Body of pancreas (tissue), 4 donors: ENCODE measurements at regions not wholly inside any gene's neighbourhood (a gene's known extent, or its start where the extent isn't known, plus 50 kb on each side); places are given as distances from the start of the nearest gene placed in this dataset.

ENCODE experiments used
- ATAC-seq: fragments of 150-250 bp; one replicate; pipeline ENCODE4 v1.9.1; 2016
- DNase-seq, 4 donors: peaks; one replicate each; pipeline ENCODE4 v3.0.0-alpha.2; 2019
- H3K27ac ChIP-seq, 4 donors: fragments of 200-600 bp; sonication (generic); 1 replicate in 3 of 4; 2 replicates in 1 of 4; pipeline versions ENCODE4 v1.5.1 to v1.6.1; 2016 to 2019; ENCODE audit warnings: mild to moderate bottlenecking in 1 of 4, mixed read lengths in 1 of 4, moderate library complexity in 1 of 4
- H3K27me3 ChIP-seq, 2 donors: fragments of 200-600 bp; sonication (generic); one replicate each; pipeline ENCODE4 v1.6.0; 2016; ENCODE audit warnings: mild to moderate bottlenecking in 1 of 2
- H3K36me3 ChIP-seq, 2 donors: fragments of 200-600 bp; sonication (generic); replicated peaks in 1 of 2; 2 replicates each; pipeline ENCODE4 v1.5.1; 2016; ENCODE audit warnings: low read depth in 2 of 2; ENCODE audit not compliant: insufficient read depth in 1 of 2
- H3K4me1 ChIP-seq: fragments of 200-600 bp; sonication (generic); one replicate; pipeline ENCODE4 v1.6.0; 2016
- H3K4me3 ChIP-seq, 2 donors: fragments of 200-600 bp; sonication (generic); 1 replicate in 1 of 2; 2 replicates in 1 of 2; pipeline ENCODE4 v1.5.1; 2016 to 2019
- H3K9me3 ChIP-seq, 3 donors: fragments of 200-600 bp; sonication (generic); 1 replicate in 2 of 3; 2 replicates in 1 of 3; pipeline ENCODE4 v1.5.1; 2016
- CTCF ChIP-seq, 7 experiments: fragments of 450-650 bp in 4 of 7; fragments of 200-600 bp in 3 of 7; sonication (generic) in 3 of 7; IDR thresholded peaks; one replicate each; pipeline ENCODE4 v1.5.1; 2016 to 2019; ENCODE audit warnings: antibody characterized with exemption in 7 of 7
- POLR2A ChIP-seq, 3 donors: fragments of 450-650 bp; IDR thresholded peaks; one replicate each; pipeline ENCODE4 v1.6.1; 2016; ENCODE audit warnings: antibody characterized with exemption in 3 of 3, mild to moderate bottlenecking in 2 of 3
- WGBS, 2 donors: methylation state at CpG; one replicate each; pipeline ENCODE4 v1.1.5; 2017; 5-methylcytosine and 5-hydroxymethylcytosine counted together
- intact Hi-C: fragments of 100-400 bp; cut with DNase I; formaldehyde crosslinking; loops from one replicate; pipeline ENCODE4 v1.15.1; 2023

GRCh38 chr6:88490908-88491264 is 324.7 kb upstream of the CNR1 start:
- intact Hi-C loops, result no loop called here
- DNase-seq (peak in 1 of 4 donors; percentile 5), ATAC-seq (no peak)
- Histone ChIP-seq H3K4me3 (no peak overlapping the region), H3K36me3 (no peaks in the 10 kb centered on the region), H3K4me1 (no peaks in the 10 kb centered on the region), H3K27ac (no peak overlapping the region), H3K27me3 (no peaks in the 10 kb centered on the region), H3K9me3 (no peaks in the 10 kb centered on the region)
- 73% methylated on average over 2 of the region's 2 CpGs for WGBS, 2 donors
- TF ChIP-seq CTCF (IDR thresholded peaks at IDR 0.05) (no peak), POLR2A (IDR thresholded peaks at IDR 0.05) (no peak)

- no peaks in the 10 kb centered on the region for H3K36me3 ChIP-seq
- no peaks in the 10 kb centered on the region for H3K27me3 ChIP-seq
- 61 to 65% methylated on average over 6 of the region's 6 CpGs for WGBS, 2 donors
- no peaks in the 10 kb centered on the region for H3K9me3 ChIP-seq
- H3K4me1 ChIP-seq, result no peaks in the 10 kb centered on the region
- DNase-seq, result no peak
- H3K27ac ChIP-seq, result no peak overlapping the region
- no peak for ATAC-seq
- no peak overlapping the region for H3K4me3 ChIP-seq
- no peak for TF ChIP-seq POLR2A (IDR thresholded peaks at IDR 0.05)
- intact Hi-C loops, result no loop called here
Observed at GRCh38 chr6:88490195-88490907, 324.2 kb upstream of the CNR1 start.

GRCh38 chr6:88483424-88483823 is 317.3 kb upstream of the CNR1 start:
- WGBS, 2 donors, result 54 to 58% methylated on average over 2 of the region's 2 CpGs
- ATAC-seq (no peak), DNase-seq (no peak)
- intact Hi-C loops, result no loop called here
- Histone ChIP-seq H3K27me3 (no peaks in the 10 kb centered on the region), H3K4me3 (no peak overlapping the region), H3K36me3 (no peaks in the 10 kb centered on the region), H3K4me1 (no peaks in the 10 kb centered on the region), H3K27ac (no peak overlapping the region), H3K9me3 (peaks cover 0 to 8% (median 0%) of the 10 kb centered on the region in 3 donors)
- TF ChIP-seq CTCF (IDR thresholded peaks at IDR 0.05) (no peak), POLR2A (IDR thresholded peaks at IDR 0.05) (no peak)

- DNase-seq, result no peak
- no peak for ATAC-seq
- Histone ChIP-seq H3K9me3 (peaks cover 0 to 8% (median 0%) of the 10 kb centered on the region in 3 donors), H3K36me3 (no peaks in the 10 kb centered on the region), H3K4me3 (no peak overlapping the region), H3K4me1 (no peaks in the 10 kb centered on the region), H3K27ac (no peak overlapping the region), H3K27me3 (no peaks in the 10 kb centered on the region)
- TF ChIP-seq CTCF (IDR thresholded peaks at IDR 0.05), result no peak
- TF ChIP-seq POLR2A (IDR thresholded peaks at IDR 0.05), result no peak
- 19 to 38% methylated on average over 1 of the region's 1 CpG for WGBS, 2 donors
- intact Hi-C loops, result no loop called here
Observed at GRCh38 chr6:88482465-88482864, 316.3 kb upstream of the CNR1 start.

- H3K4me1 ChIP-seq, result no peaks in the 10 kb centered on the region
- WGBS, 2 donors, result 12 to 30% methylated on average over 1 of the region's 1 CpG
- no peaks in the 10 kb centered on the region for H3K27me3 ChIP-seq
Observed at GRCh38 chr6:88481519-88481918, 315.4 kb upstream of the CNR1 start.

More at GRCh38 chr6:88481519-88481918, 315.4 kb upstream of the CNR1 start:
- TF ChIP-seq CTCF (IDR thresholded peaks at IDR 0.05) (no peak), POLR2A (IDR thresholded peaks at IDR 0.05) (no peak)
- Histone ChIP-seq H3K9me3 (peaks cover 0 to 8% (median 0%) of the 10 kb centered on the region in 3 donors), H3K27ac (no peak overlapping the region), H3K4me3 (no peak overlapping the region), H3K36me3 (no peaks in the 10 kb centered on the region)
- intact Hi-C loops, result no loop called here
- DNase-seq, result no peak
- ATAC-seq, result no peak
